ENCODE measurements at regions not wholly inside any gene's neighbourhood (a gene's known extent, or its start where the extent isn't known, plus 50 kb on each side); places are given as distances from the start of the nearest gene placed in this dataset.
"Not testable (repeated sequence)": the region's sequence is repeated elsewhere in the genome, so short reads cannot be mapped to it uniquely, and the experiment has no call there.

GRCh38 chr13:44887515-44887914 lies 101.8 kb downstream of the NUFIP1 start:
- DNase-seq: no peak

GRCh38 chr13:44884076-44884729 lies 105.1 kb downstream of the NUFIP1 start:
- DNase-seq: no peak

DNA sequence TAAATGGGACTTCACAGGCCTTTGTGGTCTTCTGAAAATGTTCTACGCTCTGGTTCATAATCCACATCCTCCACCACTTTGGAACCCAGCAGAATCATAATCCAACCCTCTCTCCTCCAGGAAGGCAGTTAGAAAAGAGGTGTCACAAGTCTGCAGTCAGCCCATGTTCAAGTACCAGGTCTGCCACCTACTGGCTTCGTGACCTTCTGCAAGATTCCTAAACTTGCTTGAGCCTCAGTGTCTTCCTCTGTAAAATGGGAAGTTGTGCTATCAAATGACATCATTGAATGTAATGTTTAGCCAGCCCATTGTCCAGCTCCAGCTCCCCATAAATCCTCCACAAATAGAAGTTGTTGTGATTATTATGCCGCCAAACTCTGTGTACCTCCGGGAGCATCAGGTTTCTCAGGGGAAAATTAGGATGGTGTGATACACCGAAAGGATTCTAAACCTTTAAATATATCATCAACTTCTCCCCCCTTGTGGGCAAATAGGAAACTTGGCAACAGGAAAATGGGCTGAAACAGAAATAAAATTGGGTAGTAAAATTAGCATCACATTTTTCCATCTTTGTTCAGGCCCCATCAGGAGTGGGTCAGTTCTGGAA lies 109.7 kb downstream of the NUFIP1 start:
- DNase-seq: peak; percentile 25

DNA sequence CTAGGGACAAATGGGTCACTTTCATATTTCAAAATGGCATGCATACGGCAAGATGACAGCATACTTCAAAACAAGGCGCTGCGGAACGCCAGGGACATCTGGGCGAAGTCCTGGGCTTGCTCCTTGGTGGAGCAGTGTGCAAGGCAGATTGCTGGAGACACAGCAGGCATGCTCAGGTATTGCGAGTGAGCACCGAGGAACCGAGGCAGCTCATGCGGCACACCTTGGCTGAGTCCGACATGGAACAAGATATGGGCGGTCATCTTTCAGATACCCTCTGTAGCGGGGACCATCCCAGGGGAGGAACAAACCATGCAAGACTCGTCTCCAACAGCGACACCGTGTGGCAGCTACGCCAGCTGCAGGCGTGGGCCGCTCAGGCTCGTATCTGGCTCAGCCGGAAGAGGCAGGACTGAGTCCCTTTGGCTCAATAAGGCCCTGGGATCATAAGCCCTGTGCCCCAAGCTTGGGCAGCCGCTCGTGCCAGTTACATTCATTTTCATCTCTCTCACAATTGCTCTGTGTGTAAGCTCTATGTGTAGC lies 112.4 kb downstream of the NUFIP1 start:
- peak; percentile 45 for DNase-seq

DNA sequence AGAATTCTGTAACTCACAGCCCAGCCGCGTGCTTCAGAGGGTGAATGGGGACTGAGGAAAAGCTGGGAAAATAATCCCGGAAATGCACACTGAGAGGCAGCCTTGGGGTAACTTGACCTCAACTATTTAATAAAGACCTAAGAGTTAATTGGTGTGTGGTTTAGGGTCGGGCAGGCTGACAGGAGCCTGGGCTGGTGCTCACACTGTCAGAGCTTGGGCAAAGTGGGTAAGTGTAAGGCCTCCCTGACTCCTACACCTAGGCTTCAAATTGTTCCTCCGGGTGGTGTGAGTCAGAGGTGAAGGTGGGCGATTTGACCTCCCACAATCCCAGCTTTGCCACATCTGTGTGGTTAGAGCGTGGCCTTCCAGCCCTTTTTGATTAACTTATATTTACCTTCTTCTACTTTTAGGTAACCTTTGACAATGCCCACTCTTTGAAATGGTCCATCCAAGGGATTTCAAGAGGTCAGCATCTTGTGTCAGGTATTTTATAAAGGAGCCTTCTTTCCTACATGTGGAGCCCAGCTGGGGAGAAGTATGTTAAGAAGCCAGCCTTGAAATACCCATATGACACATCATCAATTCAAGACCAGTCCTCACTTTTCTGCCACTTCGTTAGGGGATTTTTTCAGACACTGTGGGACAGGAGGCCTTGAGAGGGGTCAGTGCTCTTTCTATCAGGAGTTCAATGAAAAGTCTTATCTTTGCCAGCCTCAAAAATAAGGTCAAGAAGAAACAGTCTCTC lies 114.2 kb downstream of the NUFIP1 start:
- peak; percentile 5 for DNase-seq

DNA sequence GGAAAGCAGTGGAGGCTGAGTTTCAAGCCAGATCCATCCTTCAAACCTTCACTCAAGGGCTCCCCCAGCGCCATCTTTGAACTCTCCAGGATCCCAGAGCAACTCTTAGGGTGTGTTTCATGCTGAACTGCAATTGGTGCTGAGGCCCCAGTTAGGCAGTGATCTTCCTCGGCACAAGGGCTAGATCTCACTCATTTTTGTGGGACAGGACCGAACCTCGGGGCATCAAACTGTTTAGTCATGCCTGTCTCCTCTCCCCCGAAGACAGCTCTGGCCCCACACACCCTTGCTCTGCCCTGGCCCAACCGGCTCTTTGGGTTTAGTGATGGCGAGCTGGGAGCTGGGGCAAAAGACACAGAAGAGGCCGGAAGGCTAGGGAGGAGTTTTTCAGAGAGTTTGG lies 115.1 kb downstream of the NUFIP1 start:
- DNase-seq: no peak

DNA sequence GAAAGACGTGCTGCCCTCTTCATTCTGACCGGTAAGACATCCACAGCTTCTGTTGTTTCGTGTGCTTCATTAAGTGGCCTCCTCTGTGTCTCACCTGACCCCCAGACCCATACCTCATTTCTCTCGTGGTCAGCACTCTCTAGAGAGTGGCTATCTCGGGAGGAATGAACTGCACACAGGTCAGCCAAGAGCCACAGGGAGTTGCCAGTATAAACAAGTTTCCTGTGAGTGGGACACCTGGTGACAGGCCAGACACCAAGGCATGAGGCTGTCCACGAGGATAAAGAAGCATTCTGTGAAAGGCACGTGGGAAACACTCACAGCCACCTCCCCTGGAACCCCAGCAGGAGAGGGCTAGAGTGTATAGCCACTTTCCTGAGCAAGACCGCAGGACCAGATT lies 115.8 kb downstream of the NUFIP1 start:
- DNase-seq: no peak

DNA sequence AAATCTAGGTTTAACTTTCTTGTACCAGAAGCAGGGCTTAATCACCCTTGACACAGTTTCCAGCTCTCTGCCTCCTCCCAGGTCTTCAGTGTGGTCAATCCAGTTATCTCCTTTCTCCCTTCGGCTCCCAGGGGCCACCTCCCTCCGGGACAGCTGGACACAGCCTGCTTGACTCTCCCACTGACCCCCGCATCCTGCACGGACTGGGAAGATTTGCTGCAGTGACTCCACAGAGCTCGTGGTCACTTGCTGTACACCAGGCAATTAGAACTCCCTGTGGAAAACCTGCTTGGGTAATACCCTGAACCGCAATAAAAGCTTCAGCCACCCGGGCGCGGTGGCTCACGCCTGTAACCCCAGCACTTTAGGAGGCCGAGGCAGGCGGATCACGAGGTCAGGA lies 116.5 kb downstream of the NUFIP1 start:
- DNase-seq: no peak

DNA sequence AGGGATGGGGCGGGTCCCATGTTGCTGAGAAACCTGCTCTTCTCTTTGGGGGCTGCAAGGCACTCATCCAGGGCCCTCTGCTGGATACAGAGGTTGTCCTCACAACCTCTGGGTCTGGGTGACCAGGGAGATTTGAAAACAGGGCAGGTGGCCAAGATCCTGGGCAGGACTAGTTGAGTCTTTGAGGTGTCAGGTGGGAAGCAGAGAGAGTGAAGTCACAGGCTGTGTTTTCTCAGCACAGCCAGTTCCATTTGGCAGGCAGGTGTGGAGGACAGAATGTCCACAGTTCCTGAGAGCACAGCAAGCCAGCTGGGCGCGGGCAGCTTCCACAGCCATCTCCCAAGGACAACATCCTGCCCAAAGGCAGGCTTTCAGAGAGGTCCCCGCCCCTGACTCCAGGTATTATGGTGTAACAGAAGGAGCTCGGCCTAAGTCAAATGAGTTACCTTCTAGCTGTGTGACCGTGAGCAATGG lies 118.8 kb downstream of the NUFIP1 start:
- no peak for DNase-seq

GRCh38 chr13:44869167-44869566 lies 120.1 kb downstream of the NUFIP1 start:
- no peak for DNase-seq

GRCh38 chr13:44868397-44868796 lies 120.9 kb downstream of the NUFIP1 start:
- peak; percentile 16 for DNase-seq

DNA sequence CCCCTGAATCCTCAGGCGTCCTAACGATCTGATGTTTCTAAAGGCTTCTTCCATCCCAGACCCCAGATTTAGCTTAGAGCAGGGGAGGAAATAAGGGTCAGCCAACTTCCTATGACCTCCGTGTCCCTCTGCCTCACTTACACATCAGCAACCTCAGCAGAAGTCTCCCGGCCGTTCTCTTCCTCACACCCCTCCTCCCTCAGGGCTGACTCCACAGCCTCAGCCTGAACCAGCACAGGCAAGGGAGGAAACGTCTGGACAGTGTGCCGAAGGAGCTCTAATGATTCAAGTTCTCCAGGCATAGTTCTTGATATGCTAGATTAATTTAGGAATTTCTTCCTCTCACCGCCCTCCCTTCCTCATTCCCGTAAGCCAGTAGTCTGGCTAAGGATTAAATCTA lies 121.4 kb downstream of the NUFIP1 start:
- DNase-seq: no peak

DNA sequence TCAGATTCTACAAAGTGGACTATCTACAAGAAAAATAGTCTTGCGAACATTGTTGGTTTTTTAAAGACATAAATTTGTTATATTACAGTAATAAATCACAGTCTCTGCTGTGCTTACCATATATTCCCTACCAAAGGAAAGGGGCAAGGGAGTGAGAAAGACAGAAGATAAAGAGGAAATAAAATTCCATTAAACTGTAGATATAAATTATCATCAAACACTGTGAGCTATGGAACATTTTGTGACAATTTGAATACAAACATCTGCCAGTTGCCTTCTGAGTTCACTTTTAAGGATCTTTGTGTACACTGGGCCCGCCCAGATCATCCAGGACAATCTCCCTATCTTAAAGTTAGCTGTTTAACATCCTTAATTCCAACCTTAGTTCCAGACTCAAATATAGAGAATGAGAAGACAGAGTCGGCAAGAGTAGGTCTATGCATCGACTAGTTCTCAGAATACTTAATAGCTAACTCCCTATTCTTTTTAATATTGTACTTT lies 122.8 kb downstream of the NUFIP1 start:
- DNase-seq: no peak

DNA sequence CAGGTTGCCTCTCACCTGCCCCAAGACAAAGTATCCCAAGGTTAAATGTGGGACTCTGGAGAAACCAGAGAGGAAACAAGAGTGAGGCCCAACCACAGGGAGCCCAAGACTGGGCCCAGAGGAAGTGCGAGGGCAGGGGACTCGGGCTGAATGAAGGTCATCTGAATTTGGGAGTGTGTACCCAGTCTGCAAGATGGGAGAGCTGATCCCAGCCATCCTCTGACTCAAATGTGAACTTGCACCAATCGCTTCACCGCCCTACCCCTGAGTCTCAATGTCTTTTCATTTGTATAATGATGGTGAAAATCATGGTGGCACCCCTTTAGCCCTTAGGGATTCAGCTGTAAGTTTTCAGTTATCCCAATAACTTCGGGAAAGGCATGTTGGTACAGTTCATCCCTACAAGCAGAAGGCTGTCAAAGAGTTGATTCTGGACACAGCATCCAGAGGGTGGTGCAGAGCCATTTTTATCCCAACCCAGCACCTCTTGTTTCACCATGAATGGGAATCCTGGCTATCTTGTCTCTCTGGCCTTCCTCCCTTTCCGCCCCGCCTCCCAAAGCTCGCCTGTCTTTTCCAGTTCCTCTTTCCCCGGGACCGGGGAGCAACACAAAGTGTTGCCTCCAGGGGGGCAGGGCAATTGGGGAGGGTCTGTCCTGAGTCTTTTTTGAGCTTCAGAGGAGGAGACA lies 123.4 kb downstream of the NUFIP1 start:
- no peak for DNase-seq

- not testable (repeated sequence) for DNase-seq
Measured at GRCh38 chr13:44863641-44864040, 125.6 kb downstream of the NUFIP1 start.

- DNase-seq: no peak
Measured at GRCh38 chr13:44860454-44860853, 128.8 kb downstream of the NUFIP1 start.

DNA sequence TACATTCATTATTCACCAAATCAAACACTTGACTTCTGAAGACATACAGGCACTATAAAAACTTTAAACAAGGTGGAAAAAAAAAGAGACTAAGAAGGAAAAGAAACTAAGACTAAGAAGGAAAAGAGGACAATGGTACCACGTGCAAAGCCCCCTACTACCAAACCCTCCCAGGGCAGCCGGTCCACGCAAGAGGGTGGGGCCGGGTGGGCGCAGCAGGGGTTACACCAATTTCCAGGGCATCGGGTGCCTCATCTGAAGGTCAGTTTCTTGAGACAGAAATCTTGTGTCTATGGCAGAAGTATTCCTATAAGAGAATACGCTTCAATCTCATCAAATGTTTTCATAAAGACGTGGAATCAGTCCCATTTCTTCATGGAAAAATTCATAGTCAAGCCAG lies 131.5 kb downstream of the NUFIP1 start:
- DNase-seq: no peak

- DNase-seq: no peak
Measured at GRCh38 chr13:44857061-44857460, 132.2 kb downstream of the NUFIP1 start.

- no peak for DNase-seq
Measured at GRCh38 chr13:44855860-44856259, 133.4 kb downstream of the NUFIP1 start.

DNA sequence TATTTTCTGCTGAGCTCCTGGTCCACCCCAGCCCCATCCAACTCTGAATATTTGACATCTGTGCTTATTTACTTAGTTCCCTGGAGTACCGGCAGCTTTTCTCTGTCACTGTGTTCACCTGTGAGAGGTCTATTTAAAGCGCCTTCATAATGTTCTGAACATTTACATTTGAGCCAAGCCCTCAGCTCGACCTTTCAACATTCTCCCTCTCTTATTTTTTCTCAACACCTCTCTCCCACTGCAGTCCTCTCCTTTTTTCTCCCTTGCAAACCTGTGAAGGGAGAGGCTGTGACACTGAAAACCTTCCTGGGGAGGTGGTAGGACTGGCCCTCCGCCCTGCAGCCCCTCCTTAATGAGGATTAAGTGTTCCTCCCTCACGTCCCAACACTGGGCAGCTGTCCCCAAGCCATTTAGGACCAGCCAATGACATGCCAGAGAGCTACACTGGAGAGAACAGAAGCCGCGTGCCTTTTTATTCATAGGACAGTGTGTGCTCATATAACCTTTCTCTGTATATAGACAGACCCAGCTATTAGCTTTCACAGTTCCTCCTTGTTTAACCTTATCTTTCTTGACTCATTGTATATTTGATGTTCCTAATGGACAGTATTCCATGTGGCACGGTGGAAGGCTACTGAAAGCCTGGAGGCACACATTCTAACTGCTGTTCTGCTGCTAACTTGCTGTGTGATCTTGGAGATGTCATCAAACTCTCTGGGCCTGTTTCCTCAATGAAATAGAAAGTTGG lies 134.8 kb downstream of the NUFIP1 start:
- no peak for DNase-seq

GRCh38 chr13:44853641-44854040 lies 135.6 kb downstream of the NUFIP1 start:
- no peak for DNase-seq
